ENCODE measurements at regions not wholly inside any gene's neighbourhood (a gene's known extent, or its start where the extent isn't known, plus 50 kb on each side); places are given as distances from the start of the nearest gene placed in this dataset.

DNA sequence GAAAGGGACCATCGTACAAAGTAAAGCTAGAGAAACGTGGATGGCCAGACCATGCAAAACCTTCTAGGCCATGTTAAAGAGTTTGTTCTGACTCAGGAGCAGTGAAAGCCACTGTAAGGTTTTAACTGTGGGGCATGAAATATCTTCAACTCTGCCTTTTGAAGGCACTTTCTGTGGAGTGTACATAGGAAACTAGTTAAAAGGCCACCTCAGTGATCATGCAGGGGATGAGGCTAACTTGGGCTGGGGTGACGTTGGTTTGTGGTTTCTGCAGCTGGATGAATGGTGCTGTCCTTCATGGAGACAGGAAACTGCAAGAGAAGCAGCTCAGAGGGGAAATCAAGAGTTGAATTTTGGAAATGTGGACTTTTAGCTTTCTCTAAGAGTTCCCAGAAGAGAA is 190.7 kb downstream of the CDCA7 start:
- Histone ChIP-seq H4K5ac (ENCODE audit: insufficient read length, low read depth, low read length) (no peak overlapping the region), H4K91ac (replicated peaks; ENCODE audit: insufficient read length, low read length) (no peak overlapping the region), H4K20me1 (replicated peaks in 1 of 2; ENCODE audit: control insufficient read depth in 1 of 2, insufficient read depth in 2 of 2, low read length in 2 of 2) (no peaks in the 10 kb centered on the region), H3K9me3 (ENCODE audit: insufficient read depth in 2 of 2, low read depth in 1 of 2, low read length in 1 of 2) (no peaks in the 10 kb centered on the region), H2AK5ac (ENCODE audit: low read depth, low read length) (no peak overlapping the region), H3K4ac (replicated peaks; ENCODE audit: insufficient read length, low read depth, low read length) (no peak overlapping the region), H3K4me3 (ENCODE audit: extremely low read depth in 1 of 4, insufficient read depth in 2 of 4, low read depth in 3 of 4, low read length in 4 of 4) (no peak overlapping the region), H3K4me2 (ENCODE audit: insufficient read depth in 1 of 2, low read depth in 2 of 2, low read length in 2 of 2) (no peak overlapping the region), H4K8ac (ENCODE audit: extremely low read depth, insufficient read depth, low read length) (no peak overlapping the region), H3K79me1 (ENCODE audit: low read depth, low read length) (no peaks in the 10 kb centered on the region), H3K27me3 (replicated peaks in 1 of 4; ENCODE audit: control insufficient read depth in 3 of 4, extremely low read depth in 1 of 4, insufficient read depth in 3 of 4, low read length in 3 of 4) (no peaks in the 10 kb centered on the region), H3K36me3 (ENCODE audit: control insufficient read depth in 2 of 4, insufficient read depth in 4 of 4, low read length in 3 of 4) (no peaks in the 10 kb centered on the region; a peak in 2 of 8 replicates), H3K4me1 (replicated peaks in 1 of 4; ENCODE audit: control insufficient read depth in 3 of 4, insufficient read depth in 4 of 4, low read length in 3 of 4) (no peaks in the 10 kb centered on the region), H3K23ac (ENCODE audit: insufficient read length) (no peak overlapping the region), H3K79me2 (ENCODE audit: control insufficient read depth in 1 of 2, insufficient read depth in 2 of 2, low read length in 2 of 2) (no peaks in the 10 kb centered on the region), H2BK12ac (ENCODE audit: low read depth, low read length) (no peak overlapping the region), H3K27ac (ENCODE audit: low read depth, low read length) (no peak overlapping the region), H2BK120ac (replicated peaks; ENCODE audit: low read depth, low read length) (no peak overlapping the region), H3K23me2 (ENCODE audit: low read depth, low read length) (no peaks in the 10 kb centered on the region), H3K56ac (replicated peaks; ENCODE audit: insufficient read length, low read depth, low read length) (no peak overlapping the region), H3K14ac (ENCODE audit: insufficient read length) (no peak overlapping the region), H2BK5ac (ENCODE audit: low read depth, low read length) (no peak overlapping the region), H3K18ac (ENCODE audit: extremely low read depth, low read length) (no peak overlapping the region), H2BK20ac (ENCODE audit: low read length) (no peak overlapping the region), H2AFZ (ENCODE audit: low read length) (no peak overlapping the region), H2BK15ac (ENCODE audit: low read length) (no peak overlapping the region), H3K9ac (replicated peaks in 1 of 4; ENCODE audit: extremely low read depth in 1 of 4, low read depth in 3 of 4, low read length in 3 of 4) (no peak overlapping the region)
- ChIA-PET CTCF (ENCODE audit: partially characterized antibody) (no interaction called here), POLR2A (ENCODE audit: partially characterized antibody) (no interaction called here)
- no peak for FAIRE-seq
- no peak for DNase-seq (ENCODE audit: low read depth in 1 of 2, low spot score in 2 of 2)
- WGBS, 2 experiments (ENCODE audit: extremely low coverage in 1 of 2, insufficient coverage in 1 of 2, insufficient read length in 1 of 2, insufficient replicate concordance in 2 of 2, low coverage in 1 of 2, low lambda C conversion rate in 2 of 2, missing lambda C conversion rate in 1 of 2), result 84% methylated on average over 3 of the region's 3 CpGs; no CpG with 5 or more reads in 1 of the 2 experiments
- no peak for TF ChIP-seq RXRA (IDR thresholded peaks at IDR 0.05; ENCODE audit: insufficient read depth, low read depth, low read length)
- TF ChIP-seq HDAC2 (IDR thresholded peaks at IDR 0.05; ENCODE audit: borderline replicate concordance in 1 of 2, low read depth in 2 of 2, low read length in 2 of 2), result no peak
